HepG2 (cell line): ENCODE measurements at regions not wholly inside any gene's neighbourhood (a gene's known extent, or its start where the extent isn't known, plus 50 kb on each side); places are given as distances from the start of the nearest gene placed in this dataset.

Experiments used
- ATAC-seq: fragments of 200-7000 bp; cut with Tn5 transposase; 3 replicates; pipeline ENCODE4 v1.9.1; 2020; ENCODE audit warnings: mild to moderate bottlenecking, moderate library complexity
- BruUV-seq: library from RNA; stranded (reverse); fragments of 400-500 nt; replicated peaks from 2 replicates; lab custom pipeline; 2021; lab: Mats Ljungman, UMichigan
- CTCF ChIA-PET: fragments of 300-600 bp; formaldehyde crosslinking; extraction: SDS; loops from one replicate; lab custom pipeline; 2021; ENCODE audit warnings: low total read pairs, inconsistent platforms, low intra/inter-chr PET ratio; lab: Yijun Ruan, JAX
- POLR2A ChIA-PET: fragments of 350-600 bp; sonication (Branson Sonifier 250); formaldehyde crosslinking; loops from one replicate; lab custom pipeline; 2020; ENCODE audit warnings: antibody characterized with exemption, inconsistent platforms; lab: Yijun Ruan, JAX
- DNase-seq: peaks from one replicate; pipeline ENCODE4 v3.0.0-alpha.2; 2015; ENCODE audit warnings: low spot score
- FAIRE-seq: peaks from 3 replicates; lab custom pipeline; 2011; peaks lifted over from hg19 to GRCh38; lab: Jason Lieb, UNC
- H2AFZ ChIP-seq: one replicate; pipeline ENCODE4 v1.6.1; 2011; ENCODE audit warnings: low read length, inconsistent platforms
- H3K27ac ChIP-seq: fragments of 300-600 bp; 3 replicates; pipeline ENCODE4 v1.8.0; 2011; ENCODE audit warnings: mixed run types, mild to moderate bottlenecking, mixed read lengths, low read length, inconsistent platforms; ENCODE audit not compliant: insufficient read depth; ENCODE audit errors: extremely low read length
- H3K27me3 ChIP-seq, 2 experiments: fragments of 200-600 bp in 1 of 2; 2 replicates in 1 of 2; 3 replicates in 1 of 2; pipeline versions ENCODE4 v1.6.0 to v1.8.0; 2011; ENCODE audit warnings: low read length in 2 of 2, mild to moderate bottlenecking in 2 of 2, moderate library complexity in 2 of 2, inconsistent platforms in 1 of 2; ENCODE audit not compliant: insufficient read depth in 2 of 2, control insufficient read depth in 1 of 2
- H3K36me3 ChIP-seq, 2 experiments: fragments of 200-600 bp in 1 of 2; replicated peaks in 1 of 2; 2 replicates in 1 of 2; 3 replicates in 1 of 2; pipeline versions ENCODE4 v1.5.1 to v1.8.0; 2011; ENCODE audit warnings: low read length in 2 of 2, inconsistent platforms in 1 of 2; ENCODE audit not compliant: insufficient read depth in 2 of 2, control insufficient read depth in 1 of 2
- H3K4me1 ChIP-seq: 2 replicates; pipeline ENCODE4 v1.5.1; 2012; ENCODE audit warnings: low read length, inconsistent platforms; ENCODE audit not compliant: insufficient read depth
- H3K4me2 ChIP-seq: 2 replicates; pipeline ENCODE4 v1.6.0; 2011; ENCODE audit warnings: low read depth, low read length, inconsistent platforms
- H3K4me3 ChIP-seq, 3 experiments: fragments of 200-600 bp in 1 of 3; sonication (generic), shearing (Covaris generic) in 1 of 3; replicated peaks in 1 of 3; 2 replicates each; pipeline ENCODE4 v1.5.1; 2011 to 2016; ENCODE audit warnings: low read length in 3 of 3, inconsistent platforms in 2 of 3, low read depth in 2 of 3, mild to moderate bottlenecking in 2 of 3, control low read depth in 1 of 3, mixed read lengths in 1 of 3; ENCODE audit not compliant: insufficient read depth in 1 of 3
- H3K79me2 ChIP-seq: one replicate; pipeline ENCODE4 v1.6.1; 2011; ENCODE audit warnings: low read length, inconsistent platforms; ENCODE audit not compliant: insufficient read depth
- H3K9ac ChIP-seq: 2 replicates; pipeline ENCODE4 v1.6.0; 2011; ENCODE audit warnings: mild to moderate bottlenecking, low read depth, low read length, inconsistent platforms; ENCODE audit not compliant: insufficient read depth
- H3K9me3 ChIP-seq: 2 replicates; pipeline ENCODE4 v1.5.1; 2012; ENCODE audit warnings: mild to moderate bottlenecking, low read length
- H4K20me1 ChIP-seq: 2 replicates; pipeline ENCODE4 v1.6.0; 2011; ENCODE audit warnings: inconsistent platforms, mild to moderate bottlenecking, low read length, moderate library complexity; ENCODE audit not compliant: insufficient read depth
- IRX3 ChIP-seq: sonication (generic); formaldehyde crosslinking; IDR thresholded peaks from 2 replicates; pipeline ENCODE4 v1.8.1; 2023; ENCODE audit warnings: mild to moderate bottlenecking, low read depth, missing genetic modification reagents, borderline replicate concordance
- KDM6A ChIP-seq: IDR thresholded peaks from 2 replicates; pipeline ENCODE4 v1.6.1; 2016; ENCODE audit warnings: low read depth
- MIER2 ChIP-seq: IDR thresholded peaks from 2 replicates; pipeline ENCODE4 v1.6.1; 2016; ENCODE audit warnings: missing biosample characterization, missing genetic modification reagents
- SATB2 ChIP-seq: sonication (generic); formaldehyde crosslinking; IDR thresholded peaks from 2 replicates; pipeline ENCODE4 v1.5.0; 2020; ENCODE audit warnings: missing genetic modification reagents
- SIN3A ChIP-seq: IDR thresholded peaks from 2 replicates; pipeline ENCODE4 v1.6.1; 2011; ENCODE audit warnings: low read depth, mild to moderate bottlenecking, control low read depth, low read length, borderline replicate concordance
- STAT6 ChIP-seq: sonication (generic); formaldehyde crosslinking; IDR thresholded peaks from 2 replicates; pipeline ENCODE4 v1.4.0; 2020; ENCODE audit warnings: missing genetic modification reagents, mild to moderate bottlenecking, borderline replicate concordance
- TARDBP ChIP-seq: sonication (generic); formaldehyde crosslinking; IDR thresholded peaks from 2 replicates; pipeline ENCODE4 v1.8.0; 2022; ENCODE audit warnings: mild to moderate bottlenecking, missing genetic modification reagents
- TBP ChIP-seq: sonication (generic); formaldehyde crosslinking; IDR thresholded peaks from 2 replicates; pipeline ENCODE4 v1.5.0; 2020; ENCODE audit warnings: missing genetic modification reagents
- TFE3 ChIP-seq: IDR thresholded peaks from 2 replicates; pipeline ENCODE4 v1.6.1; 2016
- ZNF264 ChIP-seq: sonication (generic); formaldehyde crosslinking; IDR thresholded peaks from 2 replicates; pipeline ENCODE4 v1.4.0; 2020; ENCODE audit warnings: missing genetic modification reagents
- ZNF431 ChIP-seq: sonication (generic); formaldehyde crosslinking; IDR thresholded peaks from 2 replicates; pipeline ENCODE4 v1.9.0; 2022; ENCODE audit warnings: missing genetic modification reagents, low read depth, mild to moderate bottlenecking, borderline replicate concordance
- ZNF781 ChIP-seq: sonication (generic); formaldehyde crosslinking; IDR thresholded peaks from 2 replicates; pipeline ENCODE4 v1.5.1; 2020; ENCODE audit warnings: borderline replicate concordance, mild to moderate bottlenecking, missing genetic modification reagents; ENCODE audit errors: not compliant biosample characterization
- WGBS: methylation state at CpG from one replicate; pipeline ENCODE4 v1.1.6; 2017; ENCODE audit warnings: low lambda C conversion rate; 5-methylcytosine and 5-hydroxymethylcytosine counted together
- in situ Hi-C: cut with HindIII; loops from 2 replicates; pipeline ENCODE4 v1.10.0; 2017; ENCODE audit warnings: low pct_unique_long_range_greater_than_20kb; ENCODE audit not compliant: extremely low pct_ligation_motif_present
- intact Hi-C: fragments of 100-400 bp; cut with micrococcal nuclease; formaldehyde crosslinking; loops from one replicate; pipeline ENCODE4 v1.10.0; 2022; ENCODE audit not compliant: unreplicated experiment

- no peaks in the 10 kb centered on the region for H3K4me1 ChIP-seq
- no peak overlapping the region for H3K9ac ChIP-seq
- no peaks in the 10 kb centered on the region for H3K9me3 ChIP-seq
- no peaks in the 10 kb centered on the region for H3K36me3 ChIP-seq
- H3K4me3 ChIP-seq = no peak overlapping the region
- ChIA-PET CTCF (no interaction called here), POLR2A (no interaction called here)
- no peak for ATAC-seq
- H3K27me3 ChIP-seq = no peaks in the 10 kb centered on the region; a peak in 1 of 5 replicates
- FAIRE-seq = no peak
- no peak for DNase-seq
- no peak overlapping the region for H2AFZ ChIP-seq
- intact Hi-C loops = no loop called here
- H3K79me2 ChIP-seq = no peaks in the 10 kb centered on the region
- H3K27ac ChIP-seq = no peak overlapping the region
- H3K4me2 ChIP-seq = no peak overlapping the region
- no TSS peak for BruUV-seq
- TF ChIP-seq ZNF781 (CRISPR knock-in tag) (no peak), SIN3A (no peak), ZNF431 (CRISPR knock-in tag) (no peak), KDM6A (no peak), TFE3 (CRISPR knock-in tag) (no peak), MIER2 (CRISPR knock-in tag) (no peak), SATB2 (CRISPR knock-in tag) (no peak), STAT6 (CRISPR knock-in tag) (no peak), TBP (no peak), ZNF264 (CRISPR knock-in tag) (no peak), IRX3 (CRISPR knock-in tag) (no peak), TARDBP (CRISPR knock-in tag) (no peak)
- in situ Hi-C loops = no loop called here
- no peaks in the 10 kb centered on the region for H4K20me1 ChIP-seq
- WGBS = 65% methylated on average over 5 of the region's 5 CpGs
Measured at GRCh38 chr12:115818973-115819372, 458.5 kb downstream of the MED13L start.
